ENCODE measurements at regions not wholly inside any gene's neighbourhood (a gene's known extent, or its start where the extent isn't known, plus 50 kb on each side); places are given as distances from the start of the nearest gene placed in this dataset.

GRCh38 chr2:120871881-120872620 is 136.4 kb downstream of the GLI2 start:
- no peak for DNase-seq
- intact Hi-C loops (cut with DNase I), result no loop called here
- ATAC-seq, result no peak

GRCh38 chr2:120873958-120874887 is 138.6 kb downstream of the GLI2 start:
- intact Hi-C loops (cut with DNase I), result no loop called here
- ATAC-seq, result peak; percentile 68 to 70
- DNase-seq, result no peak

- DNase-seq (no peak), ATAC-seq (peak in 1 of 2 donors; percentile 26)
- intact Hi-C loops (cut with DNase I), result no loop called here
These were observed 139.2 kb downstream of the GLI2 start for GRCh38 chr2:120874888-120875275.

- DNase-seq (no peak), ATAC-seq (peak in 1 of 2 donors; percentile 67)
These were observed 139.8 kb downstream of the GLI2 start for GRCh38 chr2:120875431-120875830.

GRCh38 chr2:120876526-120877280 is 141.0 kb downstream of the GLI2 start:
- intact Hi-C loops (cut with DNase I), result no loop called here
- no peak for ATAC-seq
- no peak for DNase-seq

More at GRCh38 chr2:120875431-120875830, 139.8 kb downstream of the GLI2 start:
- intact Hi-C loops (cut with DNase I), result no loop called here

- DNase-seq (no peak), ATAC-seq (no peak)
- intact Hi-C loops (cut with DNase I), result no loop called here
These were observed 141.7 kb downstream of the GLI2 start for GRCh38 chr2:120877409-120877808.

GRCh38 chr2:120878970-120879369 is 143.3 kb downstream of the GLI2 start:
- ATAC-seq, result peak in 1 of 2 donors; percentile 12
- no peak for DNase-seq
- intact Hi-C loops (cut with DNase I), result no loop called here

- DNase-seq, result no peak
- intact Hi-C loops (cut with DNase I), result no loop called here
- ATAC-seq, result no peak
These were observed 144.0 kb downstream of the GLI2 start for GRCh38 chr2:120879431-120880295.

GRCh38 chr2:120880381-120880780 is 144.7 kb downstream of the GLI2 start:
- ATAC-seq (no peak), DNase-seq (no peak)
- intact Hi-C loops (cut with DNase I), result no loop called here

GRCh38 chr2:120881981-120882788 is 146.5 kb downstream of the GLI2 start:
- intact Hi-C loops (cut with DNase I), result no loop called here
- DNase-seq, result peak; percentile 54
- peak; percentile 63 to 64 for ATAC-seq

- intact Hi-C loops (cut with DNase I), result no loop called here
- no peak for ATAC-seq
- no peak for DNase-seq
These were observed 148.2 kb downstream of the GLI2 start for GRCh38 chr2:120883607-120884440.

- ATAC-seq (no peak), DNase-seq (no peak)
- intact Hi-C loops (cut with DNase I), result no loop called here
These were observed 149.0 kb downstream of the GLI2 start for GRCh38 chr2:120884472-120885290.

- intact Hi-C loops (cut with DNase I), result no loop called here
- ATAC-seq (no peak), DNase-seq (no peak)
These were observed 149.7 kb downstream of the GLI2 start for GRCh38 chr2:120885321-120885720.

- ATAC-seq, result no peak
- DNase-seq, result no peak
- intact Hi-C loops (cut with DNase I), result no loop called here
These were observed 150.1 kb downstream of the GLI2 start for GRCh38 chr2:120885749-120886148.

GRCh38 chr2:120886534-120887319 is 151.1 kb downstream of the GLI2 start:
- intact Hi-C loops (cut with DNase I), result no loop called here
- DNase-seq (no peak), ATAC-seq (no peak)

All from left cardiac atrium (tissue), 4 donors.